KMS-11 (cell line): ENCODE measurements at regions not wholly inside any gene's neighbourhood (a gene's known extent, or its start where the extent isn't known, plus 50 kb on each side); places are given as distances from the start of the nearest gene placed in this dataset.

Experiments used
- H2AFZ ChIP-seq: fragments of 200-600 bp; sonication (generic); 2 replicates; pipeline ENCODE4 v1.6.1; 2016; ENCODE audit warnings: antibody characterized with exemption, mixed run types, low read depth
- H3K27ac ChIP-seq: fragments of 200-600 bp; sonication (generic); 2 replicates; pipeline ENCODE4 v1.6.1; 2016; ENCODE audit warnings: mild to moderate bottlenecking, mixed run types
- H3K27me3 ChIP-seq: fragments of 200-600 bp; sonication (generic); 2 replicates; pipeline ENCODE4 v1.6.1; 2017; ENCODE audit warnings: mild to moderate bottlenecking, low read depth, mixed run types, moderate library complexity; ENCODE audit not compliant: insufficient read depth
- H3K36me3 ChIP-seq: fragments of 200-600 bp; sonication (generic); 2 replicates; pipeline ENCODE4 v1.6.1; 2017; ENCODE audit warnings: mild to moderate bottlenecking, mixed run types; ENCODE audit not compliant: insufficient read depth
- H3K4me1 ChIP-seq: fragments of 200-600 bp; sonication (generic); 2 replicates; pipeline ENCODE4 v1.6.1; 2016; ENCODE audit warnings: mild to moderate bottlenecking, low read depth, mixed run types; ENCODE audit not compliant: poor library complexity, severe bottlenecking
- H3K4me2 ChIP-seq: fragments of 200-600 bp; sonication (generic); 2 replicates; pipeline ENCODE4 v1.7.0; 2016; ENCODE audit warnings: mild to moderate bottlenecking, mixed run types
- H3K4me3 ChIP-seq: fragments of 200-600 bp; sonication (generic); IDR thresholded peaks from 2 replicates; pipeline ENCODE4 v1.6.1; 2017; ENCODE audit warnings: low read depth, low read length, mixed read lengths; ENCODE audit not compliant: insufficient read depth
- H3K79me2 ChIP-seq: fragments of 200-600 bp; sonication (generic); 2 replicates; pipeline ENCODE4 v1.6.1; 2016; ENCODE audit warnings: low read depth, mixed run types; ENCODE audit not compliant: insufficient read depth
- H3K9ac ChIP-seq: fragments of 200-600 bp; sonication (generic); 2 replicates; pipeline ENCODE4 v1.6.1; 2016; ENCODE audit warnings: mild to moderate bottlenecking, mixed run types
- H4K20me1 ChIP-seq: fragments of 200-600 bp; sonication (generic); 2 replicates; pipeline ENCODE4 v1.6.1; 2016; ENCODE audit warnings: mild to moderate bottlenecking, mixed run types; ENCODE audit not compliant: insufficient read depth
- CTCF ChIP-seq: fragments of 200-600 bp; sonication (generic); conservative IDR thresholded peaks from 2 replicates; pipeline ENCODE4 v1.6.1; 2017; ENCODE audit warnings: low read depth, mild to moderate bottlenecking, antibody characterized with exemption, low read length, moderate library complexity, mixed read lengths

GRCh38 chrX:25853002-25853479 is 285.1 kb upstream of the MAGEB18 start:
- H3K27me3 ChIP-seq, result no peaks in the 10 kb centered on the region

GRCh38 chrX:25858273-25858880 is 279.8 kb upstream of the MAGEB18 start:
- Histone ChIP-seq H3K79me2 (no peaks in the 10 kb centered on the region), H3K9ac (no peak overlapping the region), H3K4me1 (no peaks in the 10 kb centered on the region), H4K20me1 (no peaks in the 10 kb centered on the region), H3K27me3 (no peaks in the 10 kb centered on the region), H3K36me3 (no peaks in the 10 kb centered on the region), H3K4me3 (no peak overlapping the region), H3K4me2 (no peak overlapping the region), H3K27ac (no peak overlapping the region), H2AFZ (no peak overlapping the region)
- TF ChIP-seq CTCF, result no peak

More at GRCh38 chrX:25853002-25853479, 285.1 kb upstream of the MAGEB18 start:
- Histone ChIP-seq H3K9ac (no peak overlapping the region), H3K4me1 (no peaks in the 10 kb centered on the region), H3K4me3 (no peak overlapping the region), H3K36me3 (no peaks in the 10 kb centered on the region), H4K20me1 (no peaks in the 10 kb centered on the region), H3K4me2 (no peak overlapping the region), H3K79me2 (no peaks in the 10 kb centered on the region), H3K27ac (no peak overlapping the region), H2AFZ (no peak overlapping the region)
- TF ChIP-seq CTCF, result no peak

DNA sequence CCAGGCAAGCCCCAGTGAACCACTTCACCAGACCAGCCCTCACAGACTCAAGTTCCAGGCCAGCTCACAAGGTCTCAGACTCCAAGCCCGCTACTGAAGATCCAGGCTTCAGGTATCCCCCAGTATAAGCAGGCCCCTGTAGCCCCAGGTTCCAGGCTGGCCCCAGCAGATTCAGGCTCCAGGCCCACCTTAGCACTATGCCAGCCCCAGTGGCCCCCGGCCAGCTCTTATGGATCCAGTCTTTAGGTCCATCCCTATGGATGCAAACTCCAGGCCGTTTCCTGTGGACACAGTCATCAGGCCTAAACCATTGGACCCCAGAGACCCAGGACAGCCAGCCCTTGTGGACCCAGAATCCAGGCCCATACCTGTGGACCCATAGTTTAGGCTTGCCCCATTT is 277.8 kb upstream of the MAGEB18 start:
- no peaks in the 10 kb centered on the region for H3K4me1 ChIP-seq
- H3K9ac ChIP-seq, result no peak overlapping the region
- no peaks in the 10 kb centered on the region for H4K20me1 ChIP-seq
- H3K36me3 ChIP-seq, result no peaks in the 10 kb centered on the region
- H3K4me2 ChIP-seq, result no peak overlapping the region
- no peak overlapping the region for H2AFZ ChIP-seq
- no peak for TF ChIP-seq CTCF
- H3K27me3 ChIP-seq, result no peaks in the 10 kb centered on the region
- H3K27ac ChIP-seq, result no peak overlapping the region
- H3K4me3 ChIP-seq, result no peak overlapping the region
- H3K79me2 ChIP-seq, result no peaks in the 10 kb centered on the region

DNA sequence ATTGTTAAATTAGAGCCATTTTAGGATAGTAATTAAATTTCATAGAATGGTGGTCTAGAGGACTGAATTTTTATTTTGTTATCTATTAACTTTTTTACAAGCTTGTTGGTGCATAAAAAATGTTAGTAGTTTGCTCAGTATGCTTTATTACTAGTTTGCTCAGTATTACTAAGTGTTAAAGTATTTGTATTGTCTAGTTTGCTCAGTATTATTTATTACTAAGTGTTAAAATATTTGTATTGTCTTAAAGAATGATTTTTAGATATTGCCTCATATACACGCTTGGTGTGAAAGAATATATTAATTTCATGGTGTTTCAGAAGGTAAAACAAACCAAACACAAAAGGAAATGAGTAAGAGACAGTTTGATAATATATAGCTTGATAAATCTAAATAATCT is 268.4 kb upstream of the MAGEB18 start:
- H3K27ac ChIP-seq, result no peak overlapping the region
- no peaks in the 10 kb centered on the region for H3K4me1 ChIP-seq
- H3K36me3 ChIP-seq, result no peaks in the 10 kb centered on the region
- H4K20me1 ChIP-seq, result no peaks in the 10 kb centered on the region
- no peaks in the 10 kb centered on the region for H3K27me3 ChIP-seq
- no peak overlapping the region for H2AFZ ChIP-seq
- no peak for TF ChIP-seq CTCF
- no peaks in the 10 kb centered on the region for H3K79me2 ChIP-seq
- no peak overlapping the region for H3K4me2 ChIP-seq
- no peak overlapping the region for H3K9ac ChIP-seq
- no peak overlapping the region for H3K4me3 ChIP-seq
